GM21515 (cell line): ENCODE measurements at regions not wholly inside any gene's neighbourhood (a gene's known extent, or its start where the extent isn't known, plus 50 kb on each side); places are given as distances from the start of the nearest gene placed in this dataset.
"Not testable (repeated sequence)": the region's sequence is repeated elsewhere in the genome, so short reads cannot be mapped to it uniquely, and the experiment has no call there.

Source experiments
- ATAC-seq: cut with Tn5 transposase; IDR thresholded peaks from one replicate; pipeline ENCODE4 v1.9.1; 2021; ENCODE audit not compliant: unreplicated experiment

GRCh38 chr13:79997244-79997643 lies 343.7 kb downstream of the SPRY2 start:
- no peak for ATAC-seq

- no peak for ATAC-seq
Measured at GRCh38 chr13:79995334-79995733, 345.6 kb downstream of the SPRY2 start.

GRCh38 chr13:79992111-79992510 lies 348.8 kb downstream of the SPRY2 start:
- ATAC-seq: no peak

GRCh38 chr13:79990048-79990447 lies 350.9 kb downstream of the SPRY2 start:
- ATAC-seq: no peak

GRCh38 chr13:79989217-79989661 lies 351.7 kb downstream of the SPRY2 start:
- no peak for ATAC-seq

GRCh38 chr13:79988573-79988972 lies 352.4 kb downstream of the SPRY2 start:
- no peak for ATAC-seq

GRCh38 chr13:79987761-79988160 lies 353.2 kb downstream of the SPRY2 start:
- no peak for ATAC-seq

- ATAC-seq: no peak
Measured at GRCh38 chr13:79987323-79987722, 353.6 kb downstream of the SPRY2 start.

- ATAC-seq: no peak
Measured at GRCh38 chr13:79986890-79987289, 354.0 kb downstream of the SPRY2 start.

- not testable (repeated sequence) for ATAC-seq
Measured at GRCh38 chr13:79974935-79975650, 365.8 kb downstream of the SPRY2 start.

GRCh38 chr13:79973533-79973963 lies 367.4 kb downstream of the SPRY2 start:
- ATAC-seq: peak; percentile 78

- ATAC-seq: no peak
Measured at GRCh38 chr13:79972066-79972569, 368.8 kb downstream of the SPRY2 start.

GRCh38 chr13:79966493-79966895 lies 374.4 kb downstream of the SPRY2 start:
- no peak for ATAC-seq

- no peak for ATAC-seq
Measured at GRCh38 chr13:79966059-79966458, 374.9 kb downstream of the SPRY2 start.

GRCh38 chr13:79946556-79946955 lies 394.4 kb downstream of the SPRY2 start:
- no peak for ATAC-seq

GRCh38 chr13:79943346-79944023 lies 397.4 kb downstream of the SPRY2 start:
- no peak for ATAC-seq

- ATAC-seq: no peak
Measured at GRCh38 chr13:79941752-79942151, 399.2 kb downstream of the SPRY2 start.

- no peak for ATAC-seq
Measured at GRCh38 chr13:79939689-79940088, 401.2 kb downstream of the SPRY2 start.

GRCh38 chr13:79937771-79938216 lies 403.1 kb downstream of the SPRY2 start:
- no peak for ATAC-seq

- ATAC-seq: no peak
Measured at GRCh38 chr13:79937311-79937710, 403.6 kb downstream of the SPRY2 start.

GRCh38 chr13:79936368-79937136 lies 404.4 kb downstream of the SPRY2 start:
- ATAC-seq: no peak
